Osteoblast (primary cell): ENCODE measurements at regions not wholly inside any gene's neighbourhood (a gene's known extent, or its start where the extent isn't known, plus 50 kb on each side); places are given as distances from the start of the nearest gene placed in this dataset.

ENCODE experiments used
- DNase-seq: peaks from one replicate; pipeline ENCODE4 v3.0.0; 2011; ENCODE audit warnings: low spot score, mixed read lengths; ENCODE audit not compliant: insufficient read length; ENCODE audit errors: missing footprints
- H2AFZ ChIP-seq: 2 replicates; pipeline ENCODE4 v1.6.0; 2011; ENCODE audit warnings: mild to moderate bottlenecking, low read length
- H3K27ac ChIP-seq: 2 replicates; pipeline ENCODE4 v1.5.1; 2011; ENCODE audit warnings: mild to moderate bottlenecking, low read depth, low read length, moderate library complexity
- H3K27me3 ChIP-seq: 2 replicates; pipeline ENCODE4 v1.6.0; 2012; ENCODE audit warnings: mild to moderate bottlenecking, control low read depth, inconsistent platforms, low read length, moderate library complexity; ENCODE audit not compliant: insufficient read depth
- H3K36me3 ChIP-seq: 2 replicates; pipeline ENCODE4 v1.5.1; 2011; ENCODE audit warnings: mild to moderate bottlenecking, low read length, control low read depth, moderate library complexity; ENCODE audit not compliant: insufficient read depth
- H3K4me1 ChIP-seq: 2 replicates; pipeline ENCODE4 v1.5.1; 2011; ENCODE audit warnings: mild to moderate bottlenecking, low read length, control low read depth, moderate library complexity; ENCODE audit not compliant: insufficient read depth
- H3K4me2 ChIP-seq: 2 replicates; pipeline ENCODE4 v1.6.0; 2011; ENCODE audit warnings: mild to moderate bottlenecking, low read length; ENCODE audit not compliant: insufficient read depth
- H3K4me3 ChIP-seq: fragments of 200-600 bp; sonication (generic); 3 replicates; pipeline ENCODE4 v1.5.1; 2012; ENCODE audit warnings: mild to moderate bottlenecking, low read length, inconsistent platforms; ENCODE audit not compliant: insufficient read depth
- H3K79me2 ChIP-seq: 2 replicates; pipeline ENCODE4 v1.6.0; 2012; ENCODE audit warnings: mild to moderate bottlenecking, low read length, control low read depth, inconsistent platforms; ENCODE audit not compliant: insufficient read depth
- H3K9me3 ChIP-seq: 2 replicates; pipeline ENCODE4 v1.5.1; 2011; ENCODE audit warnings: low read depth, low read length, control low read depth
- H4K20me1 ChIP-seq: 2 replicates; pipeline ENCODE4 v1.6.0; 2012; ENCODE audit warnings: mild to moderate bottlenecking, low read length, control low read depth; ENCODE audit not compliant: insufficient read depth
- CTCF ChIP-seq: IDR thresholded peaks from 2 replicates; pipeline ENCODE4 v1.5.1; 2011; ENCODE audit warnings: mild to moderate bottlenecking, low read depth, low read length, moderate library complexity; ENCODE audit errors: extremely low read depth

- Histone ChIP-seq H3K27me3 (no peaks in the 10 kb centered on the region), H3K27ac (no peak overlapping the region), H3K4me3 (no peak overlapping the region), H4K20me1 (no peaks in the 10 kb centered on the region), H3K79me2 (no peaks in the 10 kb centered on the region), H3K36me3 (no peaks in the 10 kb centered on the region), H2AFZ (no peak overlapping the region), H3K9me3 (no peaks in the 10 kb centered on the region), H3K4me1 (no peaks in the 10 kb centered on the region), H3K4me2 (no peak overlapping the region)
- no peak for TF ChIP-seq CTCF
- no peak for DNase-seq
Observed at GRCh38 chr4:24655971-24656370, 71.6 kb upstream of the DHX15 start.

GRCh38 chr4:24656906-24657305, 72.6 kb upstream of the DHX15 start:
- no peak overlapping the region for H3K4me3 ChIP-seq
- no peaks in the 10 kb centered on the region for H4K20me1 ChIP-seq
- H3K27ac ChIP-seq, result no peak overlapping the region
- H3K79me2 ChIP-seq, result no peaks in the 10 kb centered on the region
- H3K36me3 ChIP-seq, result no peaks in the 10 kb centered on the region
- H2AFZ ChIP-seq, result no peak overlapping the region
- DNase-seq, result no peak
- no peaks in the 10 kb centered on the region for H3K9me3 ChIP-seq
- TF ChIP-seq CTCF, result no peak
- H3K4me2 ChIP-seq, result no peak overlapping the region
- H3K4me1 ChIP-seq, result no peaks in the 10 kb centered on the region
- H3K27me3 ChIP-seq, result no peaks in the 10 kb centered on the region

GRCh38 chr4:24657768-24658617, 73.6 kb upstream of the DHX15 start:
- peak; percentile 49 for DNase-seq
- TF ChIP-seq CTCF, result no peak
- no peak overlapping the region for H3K4me3 ChIP-seq

GRCh38 chr4:24659241-24659961, 75.0 kb upstream of the DHX15 start:
- H4K20me1 ChIP-seq, result no peaks in the 10 kb centered on the region

More at GRCh38 chr4:24657768-24658617, 73.6 kb upstream of the DHX15 start:
- Histone ChIP-seq H4K20me1 (no peaks in the 10 kb centered on the region), H3K27ac (no peak overlapping the region), H3K36me3 (no peaks in the 10 kb centered on the region), H3K79me2 (no peaks in the 10 kb centered on the region), H3K4me2 (no peak overlapping the region), H2AFZ (no peak overlapping the region), H3K4me1 (no peaks in the 10 kb centered on the region), H3K27me3 (no peaks in the 10 kb centered on the region), H3K9me3 (no peaks in the 10 kb centered on the region)

More at GRCh38 chr4:24659241-24659961, 75.0 kb upstream of the DHX15 start:
- Histone ChIP-seq H3K4me3 (no peak overlapping the region), H3K4me1 (no peaks in the 10 kb centered on the region), H3K79me2 (no peaks in the 10 kb centered on the region), H3K4me2 (no peak overlapping the region), H3K9me3 (no peaks in the 10 kb centered on the region), H3K36me3 (no peaks in the 10 kb centered on the region), H2AFZ (no peak overlapping the region), H3K27me3 (no peaks in the 10 kb centered on the region), H3K27ac (no peak overlapping the region)
- no peak for DNase-seq
- TF ChIP-seq CTCF, result no peak
